ENCODE measurements at regions not wholly inside any gene's neighbourhood (a gene's known extent, or its start where the extent isn't known, plus 50 kb on each side); places are given as distances from the start of the nearest gene placed in this dataset.

DNA sequence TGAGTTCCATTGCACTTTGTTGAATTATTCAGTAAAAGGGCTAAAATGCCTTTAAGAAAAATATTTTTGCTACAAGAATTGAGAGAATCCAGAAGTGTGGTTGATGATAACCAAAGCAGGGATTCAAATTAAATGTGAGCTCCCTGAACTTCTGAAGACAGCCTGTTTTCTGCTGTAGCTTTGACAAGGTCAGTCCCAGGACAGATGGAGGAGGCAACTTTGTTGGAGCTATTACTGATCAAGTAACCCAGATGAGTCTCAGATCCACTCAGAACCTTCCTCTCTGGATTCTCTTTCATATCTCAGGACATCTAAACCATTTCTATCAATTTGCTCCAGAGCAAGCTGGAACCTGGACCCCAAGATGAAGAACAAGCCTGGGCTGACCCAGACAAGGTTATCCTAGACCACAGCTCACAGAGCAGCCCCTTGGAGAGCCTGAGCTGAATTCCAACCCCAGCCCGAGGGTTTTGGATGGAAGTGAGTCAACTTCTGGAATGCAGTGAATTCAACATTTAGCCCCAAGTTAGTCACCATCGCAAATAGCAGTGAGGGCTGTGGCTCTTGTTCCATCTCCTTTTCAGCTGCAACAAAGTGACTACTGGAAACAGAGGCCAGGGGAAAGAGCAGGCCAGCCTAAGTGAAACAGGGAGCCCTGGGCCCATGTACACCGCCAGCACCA is 137.8 kb upstream of the TSC22D1 start:
- no peaks in the 10 kb centered on the region for H3K9me3 ChIP-seq (replicated peaks; ENCODE audit: control insufficient read depth, insufficient read depth, low read depth, low read length)
- no peak overlapping the region for H3K9ac ChIP-seq (ENCODE audit: insufficient read depth in 1 of 2, low read depth in 2 of 2, low read length in 2 of 2)
- POLR2A ChIA-PET: no interaction called here
- no peaks in the 10 kb centered on the region for H3K79me2 ChIP-seq (ENCODE audit: control insufficient read depth, insufficient read depth, low read length)
- peaks cover 0 to 6% of the 10 kb centered on the region in 2 experiments; a peak in 3 of 5 replicates for H3K27me3 ChIP-seq (ENCODE audit: control insufficient read depth in 2 of 2, insufficient read depth in 2 of 2, low read length in 2 of 2)
- WGBS (ENCODE audit: insufficient coverage, low coverage, missing lambda C conversion rate): 8% methylated on average over 3 of the region's 3 CpGs
- no peak overlapping the region for H2AFZ ChIP-seq (ENCODE audit: low read depth, low read length)
- H3K36me3 ChIP-seq (ENCODE audit: control insufficient read depth, insufficient read depth, low read length): no peaks in the 10 kb centered on the region
- no peaks in the 10 kb centered on the region for H3K9me1 ChIP-seq (ENCODE audit: control insufficient read depth, insufficient read depth, low read length)
- H4K20me1 ChIP-seq (replicated peaks; ENCODE audit: control insufficient read depth, insufficient read depth, low read length): no peaks in the 10 kb centered on the region
- no peak for DNase-seq (ENCODE audit: extremely low read depth in 1 of 4, low spot score in 3 of 4)
- FAIRE-seq: no peak
- H3K4me1 ChIP-seq (replicated peaks in 1 of 2; ENCODE audit: control insufficient read depth in 2 of 2, insufficient read depth in 2 of 2, low read length in 2 of 2): no peaks in the 10 kb centered on the region
- intact Hi-C loops (cut with micrococcal nuclease) (no loop called here), in situ Hi-C loops (cut with MboI) (no loop called here)
- CTCF ChIA-PET (ENCODE audit: low intra/inter-chr PET ratio): no interaction called here
- no peak overlapping the region for H3K27ac ChIP-seq (ENCODE audit: extremely low read depth, low read depth, low read length)
- ATAC-seq: no peak
- no peak overlapping the region for H3K4me2 ChIP-seq (ENCODE audit: insufficient read depth, low read length)
- no TSS peak for BruUV-seq (replicated peaks)
- H3K4me3 ChIP-seq: no peak overlapping the region
- TF ChIP-seq JUN (IDR thresholded peaks at IDR 0.05; ENCODE audit: borderline replicate concordance, low read depth, low read length) (no peak), JUN (CRISPR knock-in tag; IDR thresholded peaks at IDR 0.05; ENCODE audit: borderline replicate concordance) (no peak), SUPT5H (IDR thresholded peaks at IDR 0.05) (no peak), TSC22D4 (tag; IDR thresholded peaks at IDR 0.05) (no peak), PPARD (CRISPR knock-in tag; IDR thresholded peaks at IDR 0.05) (no peak), SRSF1 (IDR thresholded peaks at IDR 0.05; ENCODE audit: low read depth, low read length) (no peak), ARID2 (IDR thresholded peaks at IDR 0.05) (no peak), POLR2G (IDR thresholded peaks at IDR 0.05; ENCODE audit: low read depth, low read length) (no peak), CTBP1 (IDR thresholded peaks at IDR 0.05; ENCODE audit: borderline replicate concordance) (no peak), SAP30 (IDR thresholded peaks at IDR 0.05; ENCODE audit: borderline replicate concordance, insufficient read depth, low read depth, low read length, poor library complexity, severe bottlenecking) (no peak)
- TF ChIP-seq, protein P1, sequence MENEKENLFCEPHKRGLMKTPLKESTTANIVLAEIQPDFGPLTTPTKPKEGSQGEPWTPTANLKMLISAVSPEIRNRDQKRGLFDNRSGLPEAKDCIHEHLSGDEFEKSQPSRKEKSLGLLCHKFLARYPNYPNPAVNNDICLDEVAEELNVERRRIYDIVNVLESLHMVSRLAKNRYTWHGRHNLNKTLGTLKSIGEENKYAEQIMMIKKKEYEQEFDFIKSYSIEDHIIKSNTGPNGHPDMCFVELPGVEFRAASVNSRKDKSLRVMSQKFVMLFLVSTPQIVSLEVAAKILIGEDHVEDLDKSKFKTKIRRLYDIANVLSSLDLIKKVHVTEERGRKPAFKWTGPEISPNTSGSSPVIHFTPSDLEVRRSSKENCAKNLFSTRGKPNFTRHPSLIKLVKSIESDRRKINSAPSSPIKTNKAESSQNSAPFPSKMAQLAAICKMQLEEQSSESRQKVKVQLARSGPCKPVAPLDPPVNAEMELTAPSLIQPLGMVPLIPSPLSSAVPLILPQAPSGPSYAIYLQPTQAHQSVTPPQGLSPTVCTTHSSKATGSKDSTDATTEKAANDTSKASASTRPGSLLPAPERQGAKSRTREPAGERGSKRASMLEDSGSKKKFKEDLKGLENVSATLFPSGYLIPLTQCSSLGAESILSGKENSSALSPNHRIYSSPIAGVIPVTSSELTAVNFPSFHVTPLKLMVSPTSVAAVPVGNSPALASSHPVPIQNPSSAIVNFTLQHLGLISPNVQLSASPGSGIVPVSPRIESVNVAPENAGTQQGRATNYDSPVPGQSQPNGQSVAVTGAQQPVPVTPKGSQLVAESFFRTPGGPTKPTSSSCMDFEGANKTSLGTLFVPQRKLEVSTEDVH (IDR thresholded peaks at IDR 0.05; ENCODE audit: low read depth, partially characterized antibody): no peak
- TF ChIP-seq, protein P2, sequence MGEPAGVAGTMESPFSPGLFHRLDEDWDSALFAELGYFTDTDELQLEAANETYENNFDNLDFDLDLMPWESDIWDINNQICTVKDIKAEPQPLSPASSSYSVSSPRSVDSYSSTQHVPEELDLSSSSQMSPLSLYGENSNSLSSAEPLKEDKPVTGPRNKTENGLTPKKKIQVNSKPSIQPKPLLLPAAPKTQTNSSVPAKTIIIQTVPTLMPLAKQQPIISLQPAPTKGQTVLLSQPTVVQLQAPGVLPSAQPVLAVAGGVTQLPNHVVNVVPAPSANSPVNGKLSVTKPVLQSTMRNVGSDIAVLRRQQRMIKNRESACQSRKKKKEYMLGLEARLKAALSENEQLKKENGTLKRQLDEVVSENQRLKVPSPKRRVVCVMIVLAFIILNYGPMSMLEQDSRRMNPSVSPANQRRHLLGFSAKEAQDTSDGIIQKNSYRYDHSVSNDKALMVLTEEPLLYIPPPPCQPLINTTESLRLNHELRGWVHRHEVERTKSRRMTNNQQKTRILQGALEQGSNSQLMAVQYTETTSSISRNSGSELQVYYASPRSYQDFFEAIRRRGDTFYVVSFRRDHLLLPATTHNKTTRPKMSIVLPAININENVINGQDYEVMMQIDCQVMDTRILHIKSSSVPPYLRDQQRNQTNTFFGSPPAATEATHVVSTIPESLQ (CRISPR knock-in tag; IDR thresholded peaks at IDR 0.05): no peak
- TF ChIP-seq, protein P3, sequence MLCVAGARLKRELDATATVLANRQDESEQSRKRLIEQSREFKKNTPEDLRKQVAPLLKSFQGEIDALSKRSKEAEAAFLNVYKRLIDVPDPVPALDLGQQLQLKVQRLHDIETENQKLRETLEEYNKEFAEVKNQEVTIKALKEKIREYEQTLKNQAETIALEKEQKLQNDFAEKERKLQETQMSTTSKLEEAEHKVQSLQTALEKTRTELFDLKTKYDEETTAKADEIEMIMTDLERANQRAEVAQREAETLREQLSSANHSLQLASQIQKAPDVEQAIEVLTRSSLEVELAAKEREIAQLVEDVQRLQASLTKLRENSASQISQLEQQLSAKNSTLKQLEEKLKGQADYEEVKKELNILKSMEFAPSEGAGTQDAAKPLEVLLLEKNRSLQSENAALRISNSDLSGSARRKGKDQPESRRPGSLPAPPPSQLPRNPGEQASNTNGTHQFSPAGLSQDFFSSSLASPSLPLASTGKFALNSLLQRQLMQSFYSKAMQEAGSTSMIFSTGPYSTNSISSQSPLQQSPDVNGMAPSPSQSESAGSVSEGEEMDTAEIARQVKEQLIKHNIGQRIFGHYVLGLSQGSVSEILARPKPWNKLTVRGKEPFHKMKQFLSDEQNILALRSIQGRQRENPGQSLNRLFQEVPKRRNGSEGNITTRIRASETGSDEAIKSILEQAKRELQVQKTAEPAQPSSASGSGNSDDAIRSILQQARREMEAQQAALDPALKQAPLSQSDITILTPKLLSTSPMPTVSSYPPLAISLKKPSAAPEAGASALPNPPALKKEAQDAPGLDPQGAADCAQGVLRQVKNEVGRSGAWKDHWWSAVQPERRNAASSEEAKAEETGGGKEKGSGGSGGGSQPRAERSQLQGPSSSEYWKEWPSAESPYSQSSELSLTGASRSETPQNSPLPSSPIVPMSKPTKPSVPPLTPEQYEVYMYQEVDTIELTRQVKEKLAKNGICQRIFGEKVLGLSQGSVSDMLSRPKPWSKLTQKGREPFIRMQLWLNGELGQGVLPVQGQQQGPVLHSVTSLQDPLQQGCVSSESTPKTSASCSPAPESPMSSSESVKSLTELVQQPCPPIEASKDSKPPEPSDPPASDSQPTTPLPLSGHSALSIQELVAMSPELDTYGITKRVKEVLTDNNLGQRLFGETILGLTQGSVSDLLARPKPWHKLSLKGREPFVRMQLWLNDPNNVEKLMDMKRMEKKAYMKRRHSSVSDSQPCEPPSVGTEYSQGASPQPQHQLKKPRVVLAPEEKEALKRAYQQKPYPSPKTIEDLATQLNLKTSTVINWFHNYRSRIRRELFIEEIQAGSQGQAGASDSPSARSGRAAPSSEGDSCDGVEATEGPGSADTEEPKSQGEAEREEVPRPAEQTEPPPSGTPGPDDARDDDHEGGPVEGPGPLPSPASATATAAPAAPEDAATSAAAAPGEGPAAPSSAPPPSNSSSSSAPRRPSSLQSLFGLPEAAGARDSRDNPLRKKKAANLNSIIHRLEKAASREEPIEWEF (CRISPR knock-in tag; IDR thresholded peaks at IDR 0.05): no peak
